ENCODE measurements at regions not wholly inside any gene's neighbourhood (a gene's known extent, or its start where the extent isn't known, plus 50 kb on each side); places are given as distances from the start of the nearest gene placed in this dataset.

DNA sequence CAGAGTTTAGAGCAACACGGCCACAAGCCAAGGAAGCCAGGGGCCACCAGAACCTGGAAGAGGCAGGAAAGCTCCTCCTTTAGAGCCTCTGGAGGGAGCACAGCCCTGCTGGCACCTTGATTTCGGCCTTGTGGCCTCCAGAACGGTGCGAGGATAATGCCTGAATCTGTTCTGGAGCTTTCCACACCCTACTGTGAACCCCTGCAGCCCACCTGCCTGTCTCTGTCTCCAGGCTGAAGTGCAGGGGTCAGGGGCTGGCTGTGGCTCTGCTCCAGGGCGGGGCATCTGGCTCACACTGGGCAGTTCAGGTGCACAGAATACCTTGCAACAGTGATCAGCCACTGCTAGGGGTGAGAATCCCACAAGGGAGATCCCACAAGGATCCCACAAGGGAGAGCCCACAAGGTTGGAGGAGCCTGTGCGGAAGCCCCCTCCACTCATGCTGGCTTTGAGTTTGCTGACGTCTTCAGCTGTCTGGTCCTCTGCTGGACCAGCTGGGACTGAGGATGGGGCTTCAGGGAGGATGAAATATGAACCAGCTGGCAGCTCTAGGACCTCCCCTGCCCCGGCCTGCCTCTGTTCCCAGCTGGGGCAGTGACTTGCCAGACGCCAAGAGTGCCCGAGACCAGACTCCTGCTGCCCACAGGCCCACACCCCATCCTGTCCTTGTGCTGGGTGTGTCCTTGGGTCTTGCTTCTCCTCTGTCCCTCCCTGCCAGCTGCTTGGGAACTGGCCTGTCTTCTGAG, 56.4 kb upstream of the OTOS start:
- TF ChIP-seq, protein P1, sequence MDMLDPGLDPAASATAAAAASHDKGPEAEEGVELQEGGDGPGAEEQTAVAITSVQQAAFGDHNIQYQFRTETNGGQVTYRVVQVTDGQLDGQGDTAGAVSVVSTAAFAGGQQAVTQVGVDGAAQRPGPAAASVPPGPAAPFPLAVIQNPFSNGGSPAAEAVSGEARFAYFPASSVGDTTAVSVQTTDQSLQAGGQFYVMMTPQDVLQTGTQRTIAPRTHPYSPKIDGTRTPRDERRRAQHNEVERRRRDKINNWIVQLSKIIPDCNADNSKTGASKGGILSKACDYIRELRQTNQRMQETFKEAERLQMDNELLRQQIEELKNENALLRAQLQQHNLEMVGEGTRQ (IDR thresholded peaks at IDR 0.05; ENCODE audit: borderline replicate concordance, low read depth, low read length), result no peak
- TF ChIP-seq MEF2A (IDR thresholded peaks at IDR 0.05; ENCODE audit: borderline replicate concordance, low read depth) (no peak), RAD21 (IDR thresholded peaks at IDR 0.05; ENCODE audit: low read length) (no peak), YY1 (IDR thresholded peaks at IDR 0.05; ENCODE audit: low read depth) (no peak)
- TF ChIP-seq, protein P2, sequence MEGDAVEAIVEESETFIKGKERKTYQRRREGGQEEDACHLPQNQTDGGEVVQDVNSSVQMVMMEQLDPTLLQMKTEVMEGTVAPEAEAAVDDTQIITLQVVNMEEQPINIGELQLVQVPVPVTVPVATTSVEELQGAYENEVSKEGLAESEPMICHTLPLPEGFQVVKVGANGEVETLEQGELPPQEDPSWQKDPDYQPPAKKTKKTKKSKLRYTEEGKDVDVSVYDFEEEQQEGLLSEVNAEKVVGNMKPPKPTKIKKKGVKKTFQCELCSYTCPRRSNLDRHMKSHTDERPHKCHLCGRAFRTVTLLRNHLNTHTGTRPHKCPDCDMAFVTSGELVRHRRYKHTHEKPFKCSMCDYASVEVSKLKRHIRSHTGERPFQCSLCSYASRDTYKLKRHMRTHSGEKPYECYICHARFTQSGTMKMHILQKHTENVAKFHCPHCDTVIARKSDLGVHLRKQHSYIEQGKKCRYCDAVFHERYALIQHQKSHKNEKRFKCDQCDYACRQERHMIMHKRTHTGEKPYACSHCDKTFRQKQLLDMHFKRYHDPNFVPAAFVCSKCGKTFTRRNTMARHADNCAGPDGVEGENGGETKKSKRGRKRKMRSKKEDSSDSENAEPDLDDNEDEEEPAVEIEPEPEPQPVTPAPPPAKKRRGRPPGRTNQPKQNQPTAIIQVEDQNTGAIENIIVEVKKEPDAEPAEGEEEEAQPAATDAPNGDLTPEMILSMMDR (IDR thresholded peaks at IDR 0.05), result no peak

Data from SK-N-SH (cell line).